Neural crest cell (in vitro differentiated cells): ENCODE measurements at regions not wholly inside any gene's neighbourhood (a gene's known extent, or its start where the extent isn't known, plus 50 kb on each side); places are given as distances from the start of the nearest gene placed in this dataset.

ENCODE experiments used
- DNase-seq: peaks from one replicate; pipeline ENCODE4 v3.0.0; 2021; ENCODE audit warnings: low read depth, mixed read lengths, low spot score
- H3K27ac Mint-ChIP-seq: one replicate; pipeline ENCODE4 v1.8.0; 2021; ENCODE audit warnings: mild to moderate bottlenecking, mixed read lengths; ENCODE audit not compliant: unreplicated experiment
- H3K27me3 Mint-ChIP-seq: 2 replicates; pipeline ENCODE4 v1.8.0; 2021; ENCODE audit warnings: low read depth, mild to moderate bottlenecking, mixed read lengths
- H3K36me3 Mint-ChIP-seq: 2 replicates; pipeline ENCODE4 v1.8.0; 2021; ENCODE audit warnings: low read depth, mild to moderate bottlenecking, mixed read lengths
- H3K4me1 Mint-ChIP-seq: 2 replicates; pipeline ENCODE4 v1.8.0; 2021; ENCODE audit warnings: mixed read lengths
- H3K4me3 Mint-ChIP-seq: one replicate; pipeline ENCODE4 v1.8.0; 2021; ENCODE audit warnings: mild to moderate bottlenecking, mixed read lengths
- H3K9me3 Mint-ChIP-seq: 2 replicates; pipeline ENCODE4 v1.8.0; 2021; ENCODE audit warnings: mixed read lengths
- CTCF ChIP-seq: fragments of 200-600 bp; sonication (generic); conservative IDR thresholded peaks from 2 replicates; pipeline ENCODE4 v1.5.0; 2021; ENCODE audit warnings: antibody characterized with exemption, mild to moderate bottlenecking

GRCh38 chr1:193498088-193498655, 311.8 kb upstream of the B3GALT2 start:
- H3K36me3 Mint-ChIP-seq = no peaks in the 10 kb centered on the region
- no peaks in the 10 kb centered on the region for H3K4me1 Mint-ChIP-seq
- no peaks in the 10 kb centered on the region for H3K9me3 Mint-ChIP-seq
- no peak for DNase-seq
- H3K27ac Mint-ChIP-seq = no peak overlapping the region
- no peaks in the 10 kb centered on the region for H3K27me3 Mint-ChIP-seq
- H3K4me3 Mint-ChIP-seq = no peak overlapping the region
- no peak for TF ChIP-seq CTCF

- H3K4me1 Mint-ChIP-seq = no peaks in the 10 kb centered on the region
- H3K27ac Mint-ChIP-seq = no peak overlapping the region
- no peak for DNase-seq
- H3K4me3 Mint-ChIP-seq = no peak overlapping the region
- H3K9me3 Mint-ChIP-seq = no peaks in the 10 kb centered on the region
- no peaks in the 10 kb centered on the region for H3K36me3 Mint-ChIP-seq
- H3K27me3 Mint-ChIP-seq = no peaks in the 10 kb centered on the region
- no peak for TF ChIP-seq CTCF
These were observed 308.0 kb upstream of the B3GALT2 start for GRCh38 chr1:193494368-193494767.

- no peak for TF ChIP-seq CTCF
- Mint-ChIP-seq H3K27ac (no peak overlapping the region), H3K36me3 (peaks cover 2% of the 10 kb centered on the region), H3K4me1 (no peaks in the 10 kb centered on the region), H3K4me3 (no peak overlapping the region), H3K27me3 (no peaks in the 10 kb centered on the region), H3K9me3 (peaks cover 11% of the 10 kb centered on the region)
- no peak for DNase-seq
These were observed 302.8 kb upstream of the B3GALT2 start for GRCh38 chr1:193489191-193489590.

GRCh38 chr1:193487722-193488121, 301.3 kb upstream of the B3GALT2 start:
- Mint-ChIP-seq H3K36me3 (peaks cover 2% of the 10 kb centered on the region), H3K27ac (no peak overlapping the region), H3K4me3 (no peak overlapping the region), H3K4me1 (no peaks in the 10 kb centered on the region), H3K27me3 (no peaks in the 10 kb centered on the region), H3K9me3 (peaks cover 11% of the 10 kb centered on the region)
- no peak for TF ChIP-seq CTCF
- DNase-seq = no peak

GRCh38 chr1:193486671-193487229, 300.3 kb upstream of the B3GALT2 start:
- Mint-ChIP-seq H3K27ac (no peak overlapping the region), H3K27me3 (no peaks in the 10 kb centered on the region), H3K36me3 (peaks cover 2% of the 10 kb centered on the region), H3K4me3 (no peak overlapping the region), H3K9me3 (peaks cover 11% of the 10 kb centered on the region), H3K4me1 (no peaks in the 10 kb centered on the region)
- no peak for DNase-seq
- TF ChIP-seq CTCF = no peak
